HCEC 1CT (cell line): ENCODE measurements at regions not wholly inside any gene's neighbourhood (a gene's known extent, or its start where the extent isn't known, plus 50 kb on each side); places are given as distances from the start of the nearest gene placed in this dataset.
"Not testable (repeated sequence)": the region's sequence is repeated elsewhere in the genome, so short reads cannot be mapped to it uniquely, and the experiment has no call there.

Experiments
- DNase-seq: peaks from one replicate; pipeline ENCODE4 v3.0.0-alpha.2; 2017

DNA sequence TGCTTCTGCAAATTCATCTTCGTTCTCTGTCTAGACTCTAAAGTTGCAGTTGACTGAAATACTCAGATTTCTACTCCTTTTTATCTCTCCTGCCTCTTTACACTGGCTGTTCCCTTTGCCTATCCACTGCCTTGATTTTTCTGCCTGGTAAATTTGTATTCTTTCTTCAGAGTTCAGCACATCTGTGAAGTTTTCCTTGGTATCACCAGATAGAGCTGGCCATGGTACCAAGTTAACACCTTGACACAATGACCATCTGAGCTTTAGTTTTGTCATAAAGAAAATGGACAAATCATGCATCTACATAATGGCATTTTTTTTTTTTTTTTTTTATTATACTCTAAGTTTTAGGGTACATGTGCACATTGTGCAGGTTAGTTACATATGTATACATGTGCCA lies 143.0 kb downstream of the PPP1R3A start:
- DNase-seq = no peak

DNA sequence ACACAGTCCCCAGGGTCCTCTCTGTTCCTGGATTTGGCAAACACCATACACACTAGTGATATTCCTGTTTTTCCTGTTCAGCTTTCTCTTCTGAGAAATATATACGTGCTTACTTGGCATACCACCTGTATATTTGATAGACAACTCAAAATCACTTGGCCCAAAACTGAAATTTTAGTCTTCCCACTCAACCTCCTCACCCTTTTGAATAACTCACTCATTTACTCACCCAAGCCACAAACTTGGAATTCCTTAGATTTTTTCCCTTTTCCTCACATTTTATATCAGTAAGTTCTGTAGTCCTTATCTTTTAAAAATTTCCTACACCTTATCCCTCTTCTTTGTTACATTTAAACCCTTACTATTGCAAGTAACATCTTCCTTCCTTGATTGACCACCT lies 143.4 kb downstream of the PPP1R3A start:
- DNase-seq = no peak

GRCh38 chr7:113774182-113774807 lies 144.5 kb downstream of the PPP1R3A start:
- DNase-seq = peak; percentile 70

DNA sequence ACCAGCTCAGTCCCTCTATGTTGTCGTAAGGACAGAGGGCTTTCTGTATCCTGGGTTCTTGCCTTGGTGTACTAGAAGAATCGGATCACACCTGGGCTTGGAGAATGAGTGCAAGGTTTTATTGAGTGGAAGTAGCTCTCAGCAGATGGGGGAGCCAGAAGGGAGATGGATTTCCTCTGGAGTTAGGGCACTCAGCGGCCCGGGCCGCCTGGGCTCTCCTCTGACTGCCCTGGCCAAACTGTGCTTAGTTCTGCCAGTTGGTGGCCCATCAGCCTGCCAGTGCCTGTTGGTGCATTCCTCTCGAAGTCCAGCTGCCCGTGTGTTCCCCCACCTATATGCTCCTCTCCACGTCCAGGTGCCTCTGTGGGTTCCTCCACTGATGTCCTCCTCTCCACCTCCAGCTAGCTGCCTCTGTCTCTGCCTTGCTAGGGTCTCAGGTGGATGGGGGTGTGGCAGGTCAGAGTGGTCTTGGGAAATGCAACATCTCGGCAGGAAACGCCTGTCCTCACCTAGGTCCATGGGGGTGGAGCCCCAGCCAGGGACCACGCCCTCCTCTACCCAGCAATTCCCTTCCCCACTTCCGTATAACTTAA lies 148.6 kb downstream of the PPP1R3A start:
- no peak for DNase-seq

DNA sequence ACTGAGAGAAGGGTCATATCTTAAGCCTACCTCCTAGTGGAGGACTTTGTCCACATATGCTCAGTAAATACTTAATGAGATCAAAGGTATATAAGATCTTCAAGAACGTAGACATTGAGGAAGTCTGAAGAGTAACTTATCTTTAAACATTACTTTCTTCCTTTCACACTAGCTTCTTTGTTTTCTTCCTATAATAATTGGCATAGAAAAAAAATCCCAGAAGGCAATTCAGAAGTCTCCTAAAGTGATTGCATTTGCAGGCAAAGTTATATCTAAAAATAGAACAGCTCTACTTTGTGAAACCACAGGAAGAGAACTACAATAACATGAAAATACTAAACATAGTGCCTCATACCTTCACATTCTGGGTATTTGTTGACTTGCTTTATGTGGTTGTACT lies 150.4 kb downstream of the PPP1R3A start:
- DNase-seq = peak; percentile 25

- DNase-seq = peak; percentile 27
Observed at GRCh38 chr7:113764401-113765035, 154.3 kb downstream of the PPP1R3A start.

- no peak for DNase-seq
Observed at GRCh38 chr7:113763226-113763625, 155.6 kb downstream of the PPP1R3A start.

DNA sequence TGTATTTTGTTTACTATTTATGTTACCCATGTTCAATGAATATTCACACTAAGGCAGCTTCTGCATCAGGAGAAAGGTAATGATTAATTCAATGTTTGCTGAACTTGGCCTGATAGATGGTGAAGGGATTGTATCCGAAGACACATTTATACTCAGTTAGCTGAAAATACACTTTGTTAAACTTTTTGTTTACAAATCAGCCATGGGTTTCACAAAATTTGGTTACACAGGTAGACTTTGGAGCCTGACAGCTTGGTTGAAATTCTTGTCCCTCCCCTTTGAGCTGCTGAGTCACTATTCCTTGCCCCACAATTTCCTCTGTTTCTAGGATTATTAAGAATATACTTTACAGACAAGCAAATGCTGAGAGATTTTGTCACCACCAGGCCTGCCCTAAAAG lies 162.6 kb downstream of the PPP1R3A start:
- DNase-seq = no peak

- DNase-seq = no peak
Observed at GRCh38 chr7:113752689-113753088, 166.1 kb downstream of the PPP1R3A start.

DNA sequence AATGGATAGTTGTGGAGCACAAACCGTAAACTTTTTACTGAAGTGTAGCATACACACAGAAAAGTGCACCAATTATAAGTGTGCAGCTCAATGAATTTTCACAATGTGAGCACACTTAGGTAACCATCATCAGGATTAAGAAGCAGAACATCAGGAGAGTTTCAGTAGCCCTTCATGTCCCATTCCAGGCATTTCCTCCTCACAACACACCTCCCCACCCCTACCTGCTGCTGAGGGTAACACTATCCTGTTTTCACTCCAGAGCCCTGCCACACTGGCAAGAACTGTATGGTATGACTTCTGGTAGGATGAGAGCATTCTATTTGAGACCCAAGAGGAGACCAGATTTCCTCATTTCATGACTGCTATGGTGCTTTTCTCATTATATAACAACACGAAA lies 166.5 kb downstream of the PPP1R3A start:
- no peak for DNase-seq

- no peak for DNase-seq
Observed at GRCh38 chr7:113751547-113751946, 167.3 kb downstream of the PPP1R3A start.

- DNase-seq = not testable (repeated sequence)
Observed at GRCh38 chr7:113748385-113748784, 170.4 kb downstream of the PPP1R3A start.

DNA sequence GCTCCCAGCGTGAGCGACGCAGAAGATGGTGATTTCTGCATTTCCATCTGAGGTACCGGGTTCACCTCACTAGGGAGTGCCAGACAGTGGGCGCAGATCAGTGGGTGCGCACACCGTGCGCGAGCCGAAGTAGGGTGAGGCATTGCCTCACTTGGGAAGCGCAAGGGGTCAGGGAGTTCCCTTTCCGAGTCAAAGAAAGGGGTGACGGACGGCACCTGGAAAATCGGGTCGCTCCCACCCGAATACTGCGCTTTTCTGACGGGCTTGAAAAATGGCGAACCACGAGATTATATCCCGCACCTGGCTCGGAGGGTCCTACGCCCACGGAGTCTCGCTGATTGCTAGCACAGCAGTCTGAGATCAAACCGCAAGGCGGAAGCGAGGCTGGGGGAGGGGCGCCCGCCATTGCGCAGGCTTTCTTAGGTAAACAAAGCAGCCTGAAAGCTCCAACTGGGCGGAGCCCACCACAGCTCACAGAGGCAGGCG lies 175.8 kb downstream of the PPP1R3A start:
- DNase-seq = not testable (repeated sequence)

GRCh38 chr7:113742377-113742776 lies 176.4 kb downstream of the PPP1R3A start:
- no peak for DNase-seq

DNA sequence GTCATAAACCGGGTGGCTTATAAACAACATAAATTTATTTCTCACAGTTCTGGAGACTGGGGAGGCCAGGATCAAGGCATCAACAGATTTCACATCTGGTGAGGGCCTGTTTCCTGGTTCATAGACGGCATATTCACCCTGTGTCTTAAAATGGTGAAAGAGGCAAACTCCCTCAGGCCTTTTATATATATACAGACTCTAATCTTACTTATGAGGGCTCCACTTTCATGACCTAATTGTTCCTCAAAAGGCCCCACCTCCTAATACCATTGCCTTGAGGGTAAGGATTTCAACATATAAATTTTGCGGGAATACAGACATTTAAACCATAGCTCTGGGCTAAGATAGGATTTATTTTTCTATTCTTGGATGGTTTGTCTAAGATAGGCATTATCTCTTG lies 187.2 kb downstream of the PPP1R3A start:
- DNase-seq = peak; percentile 30

GRCh38 chr7:113730309-113730955 lies 188.4 kb downstream of the PPP1R3A start:
- peak; percentile 87 for DNase-seq

- no peak for DNase-seq
Observed at GRCh38 chr7:113727486-113727885, 191.3 kb downstream of the PPP1R3A start.

- no peak for DNase-seq
Observed at GRCh38 chr7:113722006-113722405, 196.8 kb downstream of the PPP1R3A start.

GRCh38 chr7:113717739-113718138 lies 201.1 kb downstream of the PPP1R3A start:
- DNase-seq = no peak

GRCh38 chr7:113715981-113716856 lies 202.6 kb downstream of the PPP1R3A start:
- no peak for DNase-seq

GRCh38 chr7:113715262-113715661 lies 203.5 kb downstream of the PPP1R3A start:
- no peak for DNase-seq

- DNase-seq = peak; percentile 81
Observed at GRCh38 chr7:113710310-113711096, 208.3 kb downstream of the PPP1R3A start.
